Hematopoietic multipotent progenitor cell (in vitro differentiated cells): ENCODE measurements at regions not wholly inside any gene's neighbourhood (a gene's known extent, or its start where the extent isn't known, plus 50 kb on each side); places are given as distances from the start of the nearest gene placed in this dataset.
"Not testable (repeated sequence)": the region's sequence is repeated elsewhere in the genome, so short reads cannot be mapped to it uniquely, and the experiment has no call there.

Source experiments
- DNase-seq, 3 donors: peaks; one replicate each; pipeline ENCODE4 v3.0.0-alpha.2; 2011 to 2015; ENCODE audit warnings: low read depth in 2 of 3, low spot score in 2 of 3

DNA sequence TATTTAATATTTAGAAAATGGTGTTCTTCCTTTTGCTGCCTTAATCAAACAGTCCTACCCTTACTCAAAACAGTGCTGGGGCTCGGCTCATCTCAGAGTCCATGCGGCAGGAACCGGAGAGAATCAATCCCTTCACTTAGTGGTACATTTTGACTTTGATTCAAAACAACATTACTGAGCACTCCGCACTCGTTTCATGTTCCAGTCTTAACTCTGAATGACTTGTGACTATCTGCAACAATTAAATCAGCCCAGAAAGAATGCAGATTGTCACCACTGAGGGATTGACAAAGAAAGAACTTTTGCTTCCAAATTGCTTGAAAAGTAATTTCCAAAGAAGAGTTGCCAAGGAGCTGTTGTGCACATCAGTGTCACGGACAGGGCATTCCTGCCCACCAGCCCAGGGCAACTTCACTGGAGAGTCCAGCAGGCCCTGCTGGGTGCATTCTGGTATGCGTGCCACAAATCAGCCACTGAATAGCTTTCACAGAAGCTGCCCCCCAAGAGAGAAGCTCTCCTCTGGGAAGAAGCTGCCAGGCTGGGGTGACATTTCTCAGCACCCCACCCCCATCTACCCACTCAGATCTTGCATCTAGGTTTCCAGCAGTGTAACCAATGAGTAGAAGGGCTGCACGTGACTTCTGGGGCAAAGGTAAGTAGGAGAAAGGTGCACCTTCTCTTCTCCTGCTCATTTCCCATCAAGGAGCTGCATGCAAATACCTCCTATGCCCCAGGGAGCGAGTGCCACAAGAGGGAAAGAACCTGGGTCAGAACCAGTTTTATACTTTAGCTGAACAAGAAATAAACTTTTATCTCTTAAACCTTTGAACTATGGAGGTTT, 84.6 kb upstream of the ATP8B1 start:
- no peak for DNase-seq

DNA sequence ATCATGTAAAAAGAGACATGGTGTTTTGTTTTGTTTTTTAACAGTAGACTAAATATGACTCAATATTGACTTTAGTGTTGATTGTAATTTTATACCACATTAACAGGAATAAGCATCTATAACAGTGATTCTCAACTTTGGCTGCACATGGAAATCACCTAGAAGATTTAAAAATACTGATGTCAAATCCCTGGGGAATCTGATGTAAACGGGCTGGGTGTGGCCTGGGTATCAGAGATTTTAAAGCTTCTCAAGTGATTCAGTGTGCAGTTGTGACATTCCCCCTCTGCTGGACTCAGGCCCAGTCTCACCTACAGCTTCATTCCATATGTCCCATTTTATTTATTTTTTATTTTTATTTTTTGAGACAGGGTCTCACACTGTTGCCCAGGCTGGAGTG, 82.8 kb upstream of the ATP8B1 start:
- no peak for DNase-seq

DNA sequence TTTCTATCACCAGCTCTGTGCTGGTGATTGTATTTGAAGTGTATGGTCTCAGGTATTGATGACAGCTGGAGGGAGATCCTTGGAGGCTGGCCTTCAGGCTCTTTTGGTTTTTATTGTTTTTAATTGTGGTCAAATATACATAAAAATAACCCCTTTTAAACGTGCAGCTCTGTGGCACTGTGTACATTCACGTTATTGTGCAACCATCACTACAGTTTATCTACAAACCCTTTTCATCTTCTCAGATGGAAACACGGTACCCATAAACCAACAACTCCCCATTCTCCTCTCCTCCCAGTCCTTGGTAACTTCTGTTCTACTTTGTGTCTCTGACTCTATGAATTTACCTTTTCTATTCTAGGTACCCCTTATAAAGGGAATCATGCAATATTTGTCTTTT, 79.3 kb upstream of the ATP8B1 start:
- no peak for DNase-seq

DNA sequence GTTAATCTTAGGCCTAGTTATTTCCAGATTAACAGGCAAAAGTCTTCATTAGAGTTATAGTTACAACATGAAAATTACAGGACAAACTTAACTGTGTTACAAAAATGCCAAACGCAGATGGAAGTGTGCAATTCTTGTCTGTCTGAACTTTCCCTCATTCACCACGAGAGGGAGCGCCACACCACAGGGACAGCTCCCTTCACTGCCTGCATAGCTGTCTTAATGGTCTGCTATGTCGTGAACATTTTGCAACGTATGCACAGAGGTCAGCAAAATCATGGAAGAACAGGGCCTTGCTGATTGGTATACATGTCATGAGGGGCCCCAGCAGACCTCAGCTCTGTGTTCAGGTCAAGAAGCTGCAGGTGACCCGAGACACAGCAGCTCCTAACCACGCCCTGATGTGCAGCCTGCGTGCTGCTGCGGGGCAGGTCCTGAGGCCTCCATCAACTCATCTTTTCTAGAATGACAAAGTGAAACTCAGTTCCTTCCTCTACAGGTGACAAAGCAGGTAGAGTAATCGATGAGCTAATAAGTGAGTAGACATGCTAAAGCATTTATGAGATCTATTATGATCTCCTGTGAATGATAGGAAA, 78.8 kb upstream of the ATP8B1 start:
- peak; percentile 3 to 87 (median 61) for DNase-seq

DNA sequence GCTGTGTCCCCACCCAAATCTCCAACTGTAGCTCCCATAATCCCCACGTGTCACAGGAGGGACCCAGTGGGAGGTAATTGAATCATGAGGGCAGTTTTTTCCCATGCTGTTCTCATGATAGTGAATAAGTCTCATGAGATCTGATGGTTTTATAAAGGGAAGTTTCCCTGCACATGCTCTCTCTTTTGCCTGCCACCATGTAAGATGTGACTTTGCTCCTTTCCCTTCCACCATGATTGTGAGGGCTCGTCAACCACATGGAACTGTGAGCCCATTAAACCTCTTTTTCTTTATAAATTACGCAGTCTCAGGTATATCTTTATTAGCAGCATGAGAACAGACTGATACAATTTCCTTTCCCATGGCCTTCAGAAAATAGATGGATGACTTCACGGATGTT, 76.8 kb upstream of the ATP8B1 start:
- DNase-seq, result not testable (repeated sequence)

DNA sequence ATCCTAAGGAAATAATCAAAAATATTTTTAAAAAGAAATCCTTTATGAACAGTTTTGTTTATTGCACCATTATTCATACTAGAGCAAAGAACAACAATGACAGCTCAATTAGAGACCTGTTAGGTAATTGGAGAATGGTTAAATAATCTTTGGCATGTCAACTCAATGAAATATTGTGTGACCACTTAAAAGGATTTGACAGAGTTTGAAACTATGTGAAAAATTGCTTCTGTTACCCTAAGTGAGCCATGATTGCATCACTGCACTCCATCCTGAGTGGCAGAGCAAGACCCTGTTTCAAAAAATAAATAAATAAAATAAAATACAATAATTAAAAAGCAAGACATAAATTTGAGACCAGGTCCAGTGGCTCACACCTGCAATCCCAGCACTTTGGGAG, 66.1 kb upstream of the ATP8B1 start:
- DNase-seq, result no peak

DNA sequence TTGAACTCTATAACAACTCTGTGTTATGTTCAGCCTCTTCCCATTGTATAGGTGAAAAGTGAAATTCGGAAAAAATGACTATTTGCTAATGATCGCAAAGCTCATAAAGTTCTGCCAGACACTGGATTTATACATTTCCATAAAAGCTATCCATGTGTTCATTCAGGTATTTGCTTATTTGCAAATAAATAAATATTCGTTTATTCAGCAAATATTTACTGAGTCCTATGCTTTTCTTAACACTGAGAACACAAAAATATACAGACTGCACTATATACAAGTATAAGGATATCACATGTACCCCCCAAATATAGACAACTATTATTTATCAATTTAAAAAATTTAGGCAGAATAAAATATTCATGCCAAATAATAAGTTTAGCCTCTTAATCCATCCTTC, 63.2 kb upstream of the ATP8B1 start:
- no peak for DNase-seq

DNA sequence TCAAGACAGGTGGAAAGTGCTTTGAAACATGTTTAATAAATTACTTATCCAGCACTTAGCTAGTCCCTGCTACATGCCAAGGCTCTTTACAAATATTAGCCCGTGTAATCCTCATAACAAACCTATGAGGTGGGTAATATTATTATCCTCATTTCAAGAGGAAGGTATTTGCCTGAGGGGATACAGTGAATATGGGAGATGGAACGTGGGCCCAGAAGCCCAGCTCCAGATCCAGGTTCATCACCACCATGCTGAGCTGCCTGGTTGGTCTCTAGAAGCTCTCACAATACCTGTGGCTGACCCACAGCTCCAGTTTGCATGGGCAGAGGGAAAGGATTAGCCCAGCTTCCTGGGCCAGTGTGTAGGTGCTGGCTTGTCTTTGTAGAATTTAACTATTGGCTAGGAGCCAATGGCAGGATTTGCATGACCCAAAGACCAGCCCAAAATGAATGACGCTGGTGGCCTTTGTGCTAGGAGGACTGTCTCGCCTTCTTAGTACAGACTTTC, 61.6 kb upstream of the ATP8B1 start:
- no peak for DNase-seq

DNA sequence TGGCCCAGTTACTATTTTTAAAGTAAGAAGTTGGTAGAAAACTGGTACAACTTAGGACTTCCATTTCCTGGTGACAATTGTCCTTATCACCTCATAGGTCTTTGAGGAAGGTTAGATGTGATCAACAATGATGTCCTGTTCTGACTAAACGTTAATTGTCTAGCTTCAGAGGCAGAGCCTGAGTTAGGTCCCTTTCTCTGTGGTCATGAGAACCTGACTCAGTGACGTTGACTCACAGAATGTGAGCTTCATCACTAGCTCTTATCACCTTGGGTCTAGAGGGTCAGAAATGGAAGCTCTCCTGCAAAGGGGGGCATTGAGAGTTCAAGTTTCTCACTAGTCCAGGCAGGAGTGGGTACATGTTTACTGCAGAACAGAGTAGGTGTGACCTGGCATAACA, 60.6 kb upstream of the ATP8B1 start:
- DNase-seq, result no peak

DNA sequence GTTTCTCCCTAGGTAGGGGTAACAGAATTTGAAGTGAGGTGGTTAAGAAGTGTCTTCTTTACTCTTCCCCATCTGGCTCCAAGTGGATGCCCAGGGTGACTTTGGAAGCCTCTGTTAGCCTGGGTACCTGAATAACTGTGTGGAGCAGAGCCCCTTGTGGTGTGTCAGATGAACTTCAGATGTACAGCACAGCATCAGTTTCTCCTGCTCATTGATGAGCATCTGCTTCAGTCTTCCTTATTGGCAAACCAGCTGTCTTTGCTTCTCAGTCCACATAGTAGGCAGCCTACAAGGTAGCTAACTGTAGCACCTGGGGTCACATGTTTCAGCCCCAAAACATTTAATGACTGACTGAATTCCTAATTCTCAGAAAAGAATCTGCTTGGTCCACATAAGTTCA, 56.2 kb upstream of the ATP8B1 start:
- peak in 1 of 3 donors; percentile 15 for DNase-seq

DNA sequence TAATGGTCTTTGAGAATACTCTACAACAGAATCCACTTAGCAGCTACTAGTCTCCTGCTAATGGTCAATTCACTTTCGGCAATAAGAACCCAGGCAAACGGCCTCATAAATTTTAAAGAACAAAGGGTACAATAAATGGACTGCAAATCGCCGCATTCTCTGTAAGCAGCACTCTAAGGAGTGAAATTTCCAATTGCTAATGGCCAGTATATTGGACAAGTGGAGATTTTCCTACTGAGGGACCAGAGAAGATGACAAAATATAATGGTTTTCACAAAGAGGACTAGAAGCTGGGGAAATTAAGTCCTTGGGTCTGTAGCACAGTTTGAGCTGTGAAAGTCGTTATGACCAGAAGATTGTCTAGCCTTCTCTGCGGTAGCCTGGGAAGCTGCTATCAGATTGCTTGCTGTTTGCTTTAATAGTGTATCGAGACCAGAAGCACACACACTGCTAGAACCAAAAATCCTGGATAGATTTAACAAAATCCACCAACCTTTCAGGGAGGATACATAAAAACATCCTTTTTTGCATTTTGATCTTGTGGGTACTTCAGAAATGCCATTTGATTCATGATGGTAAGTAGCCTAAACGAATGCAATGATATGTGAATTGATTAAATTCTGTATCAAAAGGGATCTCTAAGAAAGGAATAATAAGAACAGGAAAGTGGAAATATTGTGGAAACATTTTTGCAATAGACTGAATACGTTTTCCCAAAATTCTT, 53.6 kb upstream of the ATP8B1 start:
- no peak for DNase-seq

DNA sequence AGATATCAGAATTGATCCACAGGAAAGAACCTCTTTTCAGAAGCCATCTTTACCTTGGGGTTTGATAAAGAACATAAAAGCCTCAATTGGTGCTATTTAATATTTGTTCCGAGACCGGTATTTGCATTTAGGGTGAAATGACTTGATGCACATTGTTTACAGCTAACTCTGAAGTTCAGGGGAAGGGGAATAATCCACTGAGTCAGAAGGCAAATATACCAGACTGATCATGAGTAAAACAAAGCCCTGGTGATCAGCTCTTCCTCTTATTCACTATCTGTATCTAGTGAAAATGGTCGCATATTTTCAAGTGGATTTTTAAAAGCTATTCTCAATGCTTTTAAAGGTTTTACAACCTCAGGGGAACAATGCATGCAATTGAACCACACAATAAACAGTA, 53.0 kb upstream of the ATP8B1 start:
- DNase-seq, result no peak

DNA sequence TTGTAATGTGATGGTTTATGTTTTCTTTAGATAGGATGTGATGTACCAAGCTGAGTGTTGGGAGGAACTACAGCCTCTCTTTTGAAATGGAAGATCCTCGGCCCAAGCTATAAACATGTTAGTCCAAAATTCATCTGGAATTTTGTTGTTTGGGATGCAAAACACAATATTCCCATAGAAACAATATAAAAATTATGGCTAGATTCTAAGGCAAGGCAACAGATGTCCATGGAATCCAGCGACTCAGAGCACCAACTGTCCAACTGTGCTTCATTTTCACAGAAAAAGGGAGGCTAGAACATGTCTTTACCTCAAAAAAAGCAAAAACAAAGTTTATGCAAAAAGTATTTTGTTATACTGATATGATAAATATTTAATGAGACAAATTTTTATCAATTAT, 52.4 kb upstream of the ATP8B1 start:
- DNase-seq, result no peak

DNA sequence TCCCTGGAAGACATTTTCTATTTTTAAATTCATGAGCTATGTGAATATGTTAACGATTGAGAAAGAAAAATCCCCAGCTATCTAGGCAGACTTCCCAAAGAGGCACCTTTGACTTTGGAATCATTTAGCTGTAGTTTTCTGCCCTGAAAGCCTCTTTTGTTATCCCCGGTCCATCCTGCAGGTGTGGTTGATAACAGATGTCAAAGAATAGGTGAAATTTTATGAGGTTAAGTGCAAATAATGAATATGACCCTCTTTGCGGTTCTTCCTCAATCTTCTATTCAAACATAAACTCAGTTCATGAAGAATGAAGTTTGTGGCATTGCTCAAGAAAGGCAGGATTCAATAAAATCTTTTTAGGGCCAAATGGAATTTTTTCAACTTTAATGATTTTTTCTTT, 51.6 kb upstream of the ATP8B1 start:
- DNase-seq, result no peak

DNA sequence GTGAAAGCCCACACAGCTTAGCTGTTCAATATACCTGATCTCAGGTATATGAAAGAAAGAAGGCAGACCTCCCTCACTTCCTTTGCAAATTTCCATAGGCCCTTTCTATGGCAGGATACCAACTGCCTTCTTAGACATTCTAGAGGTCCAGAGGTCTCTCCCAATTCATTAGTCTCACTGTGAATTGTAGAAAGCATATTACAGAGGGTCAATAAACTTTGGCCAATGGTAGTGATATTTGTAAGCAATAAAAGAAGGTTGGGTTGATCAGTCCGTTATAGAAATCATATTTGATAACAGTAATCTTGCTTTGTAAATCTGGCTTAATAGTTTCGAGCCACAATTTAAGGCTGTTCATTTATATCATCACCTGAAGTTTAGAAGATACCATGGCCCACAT, 50.7 kb upstream of the ATP8B1 start:
- DNase-seq, result no peak

DNA sequence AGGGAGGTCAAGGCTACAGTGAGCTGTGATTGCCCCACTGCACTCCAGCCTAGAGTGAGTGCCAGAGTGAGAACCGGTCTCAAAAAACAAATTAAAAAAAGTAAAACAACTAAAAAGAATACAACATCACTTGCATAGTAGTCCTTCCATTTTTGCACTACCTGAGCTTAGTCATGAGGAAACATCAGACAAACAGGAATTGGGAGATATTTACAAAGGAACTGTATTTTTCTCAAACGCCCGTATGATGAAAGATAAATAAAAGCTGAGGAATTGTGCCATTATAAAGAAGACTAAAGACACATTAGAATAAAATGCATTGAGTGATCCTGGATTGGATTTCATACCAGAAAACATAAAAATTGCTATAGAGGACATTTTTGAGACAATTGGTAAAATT, 50.0 kb upstream of the ATP8B1 start:
- no peak for DNase-seq
